Loucy (cell line): ENCODE measurements at regions not wholly inside any gene's neighbourhood (a gene's known extent, or its start where the extent isn't known, plus 50 kb on each side); places are given as distances from the start of the nearest gene placed in this dataset.

Experiments used
- H2AFZ ChIP-seq: fragments of 200-600 bp; sonication (generic); 2 replicates; pipeline ENCODE4 v1.6.0; 2016; ENCODE audit warnings: antibody characterized with exemption, mild to moderate bottlenecking, low read length, moderate library complexity
- H3F3A ChIP-seq: fragments of 200-600 bp; 2 replicates; pipeline ENCODE4 v1.6.0; 2016; ENCODE audit warnings: antibody characterized with exemption, low read depth, mild to moderate bottlenecking
- H3K27me3 ChIP-seq: fragments of 200-600 bp; sonication (generic); 2 replicates; pipeline ENCODE4 v1.6.1; 2014; ENCODE audit warnings: low read length, mild to moderate bottlenecking; ENCODE audit not compliant: insufficient read depth, poor library complexity, severe bottlenecking
- H3K36me3 ChIP-seq: fragments of 200-600 bp; sonication (generic); 2 replicates; pipeline ENCODE4 v1.6.1; 2016; ENCODE audit warnings: low read length; ENCODE audit not compliant: insufficient read depth
- H3K4me1 ChIP-seq: fragments of 200-600 bp; sonication (generic); 2 replicates; pipeline ENCODE4 v1.5.1; 2014; ENCODE audit warnings: low read length, mild to moderate bottlenecking; ENCODE audit not compliant: insufficient read depth, poor library complexity, severe bottlenecking
- H3K4me2 ChIP-seq: fragments of 200-600 bp; sonication (generic); 2 replicates; pipeline ENCODE4 v1.6.0; 2014; ENCODE audit warnings: antibody characterized with exemption, low read length, low read depth, mild to moderate bottlenecking; ENCODE audit not compliant: poor library complexity, severe bottlenecking
- H3K4me3 ChIP-seq: fragments of 200-600 bp; sonication (generic); 2 replicates; pipeline ENCODE4 v1.5.1; 2014; ENCODE audit warnings: low read length, mild to moderate bottlenecking, mixed read lengths; ENCODE audit not compliant: poor library complexity, severe bottlenecking
- H3K79me2 ChIP-seq: fragments of 200-600 bp; sonication (generic); 2 replicates; pipeline ENCODE4 v1.6.1; 2014; ENCODE audit warnings: low read length; ENCODE audit not compliant: insufficient read depth
- H3K9ac ChIP-seq: fragments of 200-600 bp; sonication (generic); 2 replicates; pipeline ENCODE4 v1.6.0; 2014; ENCODE audit warnings: mild to moderate bottlenecking, low read depth, low read length, moderate library complexity; ENCODE audit not compliant: poor library complexity, severe bottlenecking
- H3K9me2 ChIP-seq: fragments of 200-600 bp; sonication (generic); replicated peaks from 2 replicates; pipeline ENCODE4 v1.6.1; 2016; ENCODE audit warnings: low read depth, low read length, mixed read lengths
- H3K9me3 ChIP-seq: fragments of 200-600 bp; sonication (generic); 2 replicates; pipeline ENCODE4 v1.6.1; 2014; ENCODE audit warnings: mild to moderate bottlenecking, antibody characterized with exemption, low read length, low read depth; ENCODE audit not compliant: insufficient read depth
- H4K20me1 ChIP-seq: fragments of 200-600 bp; sonication (generic); 2 replicates; pipeline ENCODE4 v1.6.0; 2014; ENCODE audit warnings: antibody characterized with exemption, low read length, mild to moderate bottlenecking; ENCODE audit not compliant: insufficient read depth, poor library complexity, severe bottlenecking
- CTCF ChIP-seq: fragments of 200-600 bp; sonication (generic); conservative IDR thresholded peaks from 2 replicates; pipeline ENCODE4 v1.5.1; 2014; ENCODE audit warnings: mild to moderate bottlenecking, antibody characterized with exemption, low read length
- EZH2phosphoT487 ChIP-seq: fragments of 200-600 bp; IDR thresholded peaks from 2 replicates; pipeline ENCODE4 v1.6.1; 2018; ENCODE audit warnings: antibody characterized with exemption, mild to moderate bottlenecking, moderate library complexity, borderline replicate concordance

DNA sequence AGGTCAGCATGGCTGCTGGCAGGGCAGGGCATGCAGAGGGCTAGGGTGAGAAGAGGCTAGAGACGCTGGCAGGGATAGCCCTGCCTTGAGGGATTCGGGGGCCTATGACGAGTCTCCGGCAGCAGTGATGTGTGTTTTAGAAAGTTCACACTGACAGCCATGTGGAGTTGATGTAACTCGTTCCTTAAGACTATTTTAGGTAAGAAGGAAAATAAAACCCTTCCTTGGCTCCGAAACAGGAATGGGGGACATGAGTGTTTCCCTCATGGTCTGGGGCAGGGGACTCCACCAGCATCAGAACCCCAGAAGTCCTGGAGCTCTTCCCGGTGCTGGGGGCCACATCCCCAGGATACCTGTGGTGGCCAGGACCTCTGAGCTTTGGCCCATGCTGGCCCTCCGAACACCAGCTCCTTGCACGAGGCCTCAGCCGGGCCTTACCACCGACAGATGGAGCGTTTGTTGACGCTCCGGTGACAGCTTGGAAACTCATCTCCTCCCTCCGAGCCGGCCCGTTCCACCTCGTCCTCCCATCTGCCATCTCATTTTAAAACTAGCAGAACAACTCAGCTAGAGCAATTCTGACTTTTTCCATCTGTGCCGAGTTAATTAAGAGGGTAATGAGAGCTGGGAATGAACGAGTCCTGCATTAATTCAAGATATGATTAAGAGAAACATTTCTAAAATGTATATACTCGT is 337.7 kb downstream of the CDK5RAP2 start:
- H4K20me1 ChIP-seq, result no peaks in the 10 kb centered on the region
- no peaks in the 10 kb centered on the region for H3K9me3 ChIP-seq
- H3K27me3 ChIP-seq, result no peaks in the 10 kb centered on the region
- no peaks in the 10 kb centered on the region for H3K9me2 ChIP-seq
- TF ChIP-seq CTCF, result no peak
- TF ChIP-seq EZH2phosphoT487, result no peak
- no peaks in the 10 kb centered on the region for H3F3A ChIP-seq
- no peaks in the 10 kb centered on the region for H3K79me2 ChIP-seq
- no peak overlapping the region for H3K4me3 ChIP-seq
- no peak overlapping the region for H3K4me2 ChIP-seq
- H2AFZ ChIP-seq, result no peak overlapping the region
- no peak overlapping the region for H3K9ac ChIP-seq
- H3K36me3 ChIP-seq, result no peaks in the 10 kb centered on the region
- no peaks in the 10 kb centered on the region for H3K4me1 ChIP-seq

DNA sequence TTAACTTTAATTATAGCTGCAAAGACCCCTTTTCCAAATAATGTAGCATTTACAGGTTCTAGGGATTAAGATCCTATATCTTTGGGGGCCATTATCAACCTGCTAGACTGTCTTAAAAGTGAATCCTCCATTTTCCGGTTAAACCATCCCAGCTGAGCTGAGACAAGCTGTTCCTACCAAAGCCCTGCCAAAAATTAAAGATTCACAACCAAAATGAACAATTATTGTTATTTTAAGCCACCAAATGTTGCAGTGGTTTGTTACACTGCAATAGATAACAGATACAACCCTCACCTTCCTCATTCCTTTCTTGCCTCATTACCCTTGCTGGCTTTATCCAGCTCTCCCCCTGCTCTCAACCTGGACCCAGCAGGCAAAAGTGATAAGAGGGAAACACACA is 343.4 kb downstream of the CDK5RAP2 start:
- Histone ChIP-seq H3K79me2 (no peaks in the 10 kb centered on the region), H2AFZ (no peak overlapping the region), H3K36me3 (no peaks in the 10 kb centered on the region), H3K4me2 (no peak overlapping the region), H3K4me1 (no peaks in the 10 kb centered on the region), H3K9me3 (no peaks in the 10 kb centered on the region), H3F3A (no peaks in the 10 kb centered on the region), H3K9ac (no peak overlapping the region), H4K20me1 (no peaks in the 10 kb centered on the region), H3K27me3 (no peaks in the 10 kb centered on the region), H3K9me2 (no peaks in the 10 kb centered on the region), H3K4me3 (no peak overlapping the region)
- TF ChIP-seq EZH2phosphoT487 (no peak), CTCF (no peak)

- no peaks in the 10 kb centered on the region for H3K9me3 ChIP-seq
- no peaks in the 10 kb centered on the region for H3K27me3 ChIP-seq
- no peaks in the 10 kb centered on the region for H4K20me1 ChIP-seq
- H3K9me2 ChIP-seq, result no peaks in the 10 kb centered on the region
- no peak overlapping the region for H3K9ac ChIP-seq
- H3K36me3 ChIP-seq, result no peaks in the 10 kb centered on the region
- H3K4me2 ChIP-seq, result no peak overlapping the region
- TF ChIP-seq EZH2phosphoT487 (no peak), CTCF (no peak)
- no peak overlapping the region for H2AFZ ChIP-seq
- H3K79me2 ChIP-seq, result no peaks in the 10 kb centered on the region
- no peak overlapping the region for H3K4me3 ChIP-seq
- no peaks in the 10 kb centered on the region for H3K4me1 ChIP-seq
- H3F3A ChIP-seq, result no peaks in the 10 kb centered on the region
Observed at GRCh38 chr9:120235081-120235480, 344.9 kb downstream of the CDK5RAP2 start.
